Gastrocnemius medialis (tissue), 4 donors: ENCODE measurements at regions not wholly inside any gene's neighbourhood (a gene's known extent, or its start where the extent isn't known, plus 50 kb on each side); places are given as distances from the start of the nearest gene placed in this dataset.

ENCODE experiments used
- POLR2A ChIP-seq, 2 donors: fragments of 450-650 bp; IDR thresholded peaks; one replicate each; pipeline ENCODE4 v1.6.1; 2017; ENCODE audit warnings: antibody characterized with exemption in 2 of 2, mild to moderate bottlenecking in 2 of 2, moderate library complexity in 2 of 2
- TF ChIP-seq, protein P1 (sequence below), 5 experiments: fragments of 450-650 bp in 3 of 5; fragments of 200-600 bp in 2 of 5; sonication (generic) in 2 of 5; IDR thresholded peaks in 4 of 5; conservative IDR thresholded peaks in 1 of 5; 1 replicate in 4 of 5; 2 replicates in 1 of 5; pipeline ENCODE4 v1.5.1; 2016 to 2019; ENCODE audit warnings: antibody characterized with exemption in 5 of 5, mild to moderate bottlenecking in 3 of 5, moderate library complexity in 3 of 5

GRCh38 chr10:57977262-57977661 lies 290.4 kb downstream of the IPMK start:
- TF ChIP-seq POLR2A (IDR thresholded peaks at IDR 0.05): no peak
- TF ChIP-seq, protein P1, sequence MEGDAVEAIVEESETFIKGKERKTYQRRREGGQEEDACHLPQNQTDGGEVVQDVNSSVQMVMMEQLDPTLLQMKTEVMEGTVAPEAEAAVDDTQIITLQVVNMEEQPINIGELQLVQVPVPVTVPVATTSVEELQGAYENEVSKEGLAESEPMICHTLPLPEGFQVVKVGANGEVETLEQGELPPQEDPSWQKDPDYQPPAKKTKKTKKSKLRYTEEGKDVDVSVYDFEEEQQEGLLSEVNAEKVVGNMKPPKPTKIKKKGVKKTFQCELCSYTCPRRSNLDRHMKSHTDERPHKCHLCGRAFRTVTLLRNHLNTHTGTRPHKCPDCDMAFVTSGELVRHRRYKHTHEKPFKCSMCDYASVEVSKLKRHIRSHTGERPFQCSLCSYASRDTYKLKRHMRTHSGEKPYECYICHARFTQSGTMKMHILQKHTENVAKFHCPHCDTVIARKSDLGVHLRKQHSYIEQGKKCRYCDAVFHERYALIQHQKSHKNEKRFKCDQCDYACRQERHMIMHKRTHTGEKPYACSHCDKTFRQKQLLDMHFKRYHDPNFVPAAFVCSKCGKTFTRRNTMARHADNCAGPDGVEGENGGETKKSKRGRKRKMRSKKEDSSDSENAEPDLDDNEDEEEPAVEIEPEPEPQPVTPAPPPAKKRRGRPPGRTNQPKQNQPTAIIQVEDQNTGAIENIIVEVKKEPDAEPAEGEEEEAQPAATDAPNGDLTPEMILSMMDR (IDR thresholded peaks at IDR 0.05 in 4 of 5, conservative IDR thresholded peaks at IDR 0.05 in 1 of 5): no peak
